ENCODE measurements at regions not wholly inside any gene's neighbourhood (a gene's known extent, or its start where the extent isn't known, plus 50 kb on each side); places are given as distances from the start of the nearest gene placed in this dataset.

DNA sequence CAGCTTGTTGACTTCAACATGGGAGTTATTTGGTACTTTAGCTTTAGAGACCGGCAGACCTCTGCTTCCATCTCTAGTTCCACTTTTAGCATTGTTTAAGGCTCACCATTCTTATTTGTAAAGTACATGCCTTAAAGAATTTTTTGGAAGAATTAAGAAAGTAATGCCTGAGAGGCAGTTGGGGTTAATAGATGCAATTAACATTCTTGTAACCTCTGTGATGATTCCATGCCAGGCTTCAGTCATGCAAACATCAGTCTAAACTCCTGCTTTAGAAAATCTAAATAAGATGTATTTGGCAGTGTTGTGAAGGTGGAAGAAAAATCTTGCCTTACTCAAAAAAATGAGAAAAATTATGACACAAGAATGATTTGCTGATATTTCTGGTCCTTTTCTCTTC, 79.9 kb upstream of the UBAC2 start:
- FAIRE-seq, result no peak
- DNase-seq (ENCODE audit: low spot score in 2 of 2), result no peak

- FAIRE-seq (no peak), DNase-seq (ENCODE audit: low spot score in 2 of 2) (no peak)
These were observed 78.5 kb upstream of the UBAC2 start for GRCh38 chr13:99122171-99122570.

DNA sequence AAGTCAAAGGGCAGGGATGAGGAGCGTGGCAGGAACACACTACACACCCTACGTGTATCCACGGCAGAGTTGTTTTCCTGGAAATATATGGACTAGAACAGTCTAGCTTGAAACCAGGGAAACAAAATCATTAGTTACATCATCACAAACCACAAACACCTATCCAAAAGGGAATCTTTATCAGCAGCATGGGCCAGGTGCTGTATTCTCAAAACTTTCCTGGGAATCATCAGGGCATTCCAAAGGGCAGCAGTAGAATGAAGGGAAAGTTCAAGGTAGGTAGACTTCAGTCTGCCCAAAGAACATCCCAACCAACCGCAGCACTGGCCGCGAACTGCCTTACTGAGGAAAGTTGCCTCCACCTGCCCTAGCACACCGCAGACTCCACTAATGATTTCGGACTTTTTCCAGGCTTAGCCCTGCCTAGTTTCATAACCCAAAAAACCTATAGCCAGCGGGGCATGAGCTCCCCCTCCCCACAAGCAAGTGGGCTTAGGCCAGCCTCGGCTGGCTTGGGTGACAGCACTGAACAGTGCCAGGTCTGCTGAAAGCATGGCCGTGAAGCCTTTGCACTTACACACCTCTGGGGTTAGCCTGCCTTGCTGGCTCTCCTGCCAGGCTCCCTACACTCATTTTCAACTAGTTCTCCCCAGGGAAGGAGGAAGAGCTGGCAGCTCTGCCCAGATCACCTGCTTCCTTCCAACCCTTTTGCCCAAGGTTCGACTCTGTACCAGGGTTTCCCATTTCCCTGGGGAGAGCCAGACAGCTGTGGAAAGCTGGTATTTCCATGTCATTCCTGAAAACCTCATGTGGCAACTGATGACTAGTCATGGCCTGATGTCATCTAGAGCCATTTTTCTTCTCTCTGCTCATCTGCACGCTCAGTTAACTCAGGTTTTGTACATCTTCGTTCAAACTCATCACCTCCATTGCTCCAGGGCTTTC, 77.3 kb upstream of the UBAC2 start:
- FAIRE-seq (no peak), DNase-seq (ENCODE audit: low spot score in 2 of 2) (no peak)

GRCh38 chr13:99124046-99124400, 76.6 kb upstream of the UBAC2 start:
- FAIRE-seq (no peak), DNase-seq (ENCODE audit: low spot score in 2 of 2) (no peak)

DNA sequence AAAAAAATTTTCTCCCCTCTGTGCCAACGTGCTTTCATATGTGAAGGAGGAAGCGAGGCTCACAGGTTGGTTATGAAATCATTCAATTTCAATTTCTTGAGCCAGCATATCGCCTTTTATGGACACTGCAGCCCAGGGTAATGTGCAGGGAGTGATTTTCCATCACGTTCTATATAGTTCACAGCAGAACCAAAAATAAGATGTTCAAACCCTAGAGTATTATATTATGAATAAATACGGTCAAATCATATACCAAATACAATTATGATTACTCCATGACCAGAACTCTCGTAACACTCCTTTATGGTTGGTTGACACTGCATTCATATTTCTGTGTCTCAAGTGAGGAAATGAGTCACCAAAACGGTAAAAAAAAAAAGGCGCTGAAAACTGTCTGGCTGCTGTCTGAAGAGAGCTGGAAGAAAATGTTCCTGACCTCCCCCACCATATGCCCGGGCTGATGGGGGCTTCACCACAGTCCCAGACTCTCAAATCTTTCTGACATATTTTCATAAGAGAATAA, 75.8 kb upstream of the UBAC2 start:
- FAIRE-seq, result no peak

DNA sequence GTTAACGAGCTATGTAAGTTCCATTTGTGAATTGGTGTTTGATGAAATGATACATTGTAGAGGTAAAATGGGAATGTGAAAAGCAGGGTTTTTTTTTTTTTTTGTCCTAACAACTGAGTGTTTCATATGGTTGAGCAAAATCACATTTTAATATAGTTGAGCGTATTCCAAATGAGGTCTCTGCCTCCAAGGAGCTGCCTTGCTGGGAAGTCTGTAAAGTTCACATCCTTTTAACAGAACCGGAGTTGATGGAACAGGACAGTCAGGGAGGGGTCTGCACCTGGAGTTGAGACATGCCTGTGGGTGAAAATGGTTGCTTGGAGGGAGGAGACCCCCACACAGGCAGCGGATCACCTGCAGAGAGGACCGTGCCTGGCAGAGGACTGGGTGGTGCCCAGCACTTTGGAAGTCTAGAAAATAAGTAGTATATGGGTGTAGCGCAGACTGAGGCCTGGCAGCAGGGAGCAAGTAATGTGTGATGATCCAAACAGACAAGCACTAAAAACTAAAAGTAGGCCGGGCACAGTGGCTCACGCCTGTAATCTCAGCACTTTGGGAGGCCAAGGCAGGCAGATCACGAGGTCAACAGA, 75.2 kb upstream of the UBAC2 start:
- FAIRE-seq (no peak), DNase-seq (ENCODE audit: low spot score in 2 of 2) (no peak)

More for the DNA sequence above, 75.8 kb upstream of the UBAC2 start:
- no peak for DNase-seq (ENCODE audit: low spot score in 2 of 2)

GRCh38 chr13:99126821-99127220, 73.8 kb upstream of the UBAC2 start:
- DNase-seq (ENCODE audit: low spot score in 2 of 2) (no peak), FAIRE-seq (no peak)

DNA sequence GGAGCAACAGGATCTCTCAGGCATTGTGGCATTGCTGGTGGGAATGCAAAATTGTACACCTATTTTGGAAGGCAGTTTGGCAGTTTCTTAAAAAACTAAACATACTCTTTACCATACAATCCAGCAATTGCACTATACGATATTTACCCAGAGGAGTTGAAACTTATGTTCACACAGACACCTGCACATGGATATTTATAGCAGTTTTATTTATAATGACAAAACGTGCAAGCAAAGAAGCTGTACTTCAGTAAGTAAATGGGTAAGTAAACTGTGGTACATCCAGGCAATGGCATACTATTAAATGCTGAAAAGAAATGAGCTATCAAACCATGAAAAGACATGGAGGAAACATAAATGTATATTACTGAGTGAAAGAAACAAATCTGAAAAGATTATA, 71.6 kb upstream of the UBAC2 start:
- DNase-seq (ENCODE audit: low spot score in 2 of 2) (no peak), FAIRE-seq (no peak)

DNA sequence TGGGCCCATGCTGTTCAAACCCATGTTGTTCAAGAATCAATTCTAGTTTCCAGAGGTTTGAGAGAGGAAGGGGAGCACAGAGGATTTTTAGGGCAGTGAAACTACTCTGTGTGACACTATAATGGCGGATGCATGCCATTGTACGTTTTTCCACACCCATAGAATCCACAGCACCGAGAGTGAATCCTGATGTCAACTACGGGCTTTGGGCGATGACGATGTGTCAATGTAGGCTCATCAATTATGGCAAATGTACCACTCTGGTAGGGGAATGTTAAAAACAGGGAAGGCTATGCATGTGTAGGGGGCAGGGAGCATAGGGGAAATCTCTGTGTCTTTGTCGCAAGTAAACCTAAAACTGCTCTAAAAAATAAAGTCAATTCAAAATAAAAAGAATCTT, 70.7 kb upstream of the UBAC2 start:
- no peak for DNase-seq (ENCODE audit: low spot score in 2 of 2)
- no peak for FAIRE-seq

DNA sequence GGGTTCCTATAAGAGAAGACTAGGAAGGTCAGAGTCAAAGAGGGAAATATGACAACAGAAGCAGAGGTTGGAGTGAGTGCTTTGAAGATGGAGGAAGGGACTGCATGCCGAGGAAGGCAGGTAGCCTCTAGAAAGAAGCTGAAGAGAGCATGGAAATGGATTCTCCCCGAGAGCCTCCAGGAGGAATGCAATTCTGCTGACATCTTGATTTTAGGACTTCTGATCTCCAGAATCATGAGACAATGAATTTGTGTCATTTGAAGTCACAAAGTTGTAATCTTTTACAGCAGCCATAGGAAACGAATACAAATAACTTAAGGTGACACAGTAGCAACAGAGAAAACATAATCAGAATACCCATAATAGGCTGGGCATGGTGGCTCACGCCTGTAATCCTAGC, 69.2 kb upstream of the UBAC2 start:
- no peak for DNase-seq (ENCODE audit: low spot score in 2 of 2)
- no peak for FAIRE-seq

DNA sequence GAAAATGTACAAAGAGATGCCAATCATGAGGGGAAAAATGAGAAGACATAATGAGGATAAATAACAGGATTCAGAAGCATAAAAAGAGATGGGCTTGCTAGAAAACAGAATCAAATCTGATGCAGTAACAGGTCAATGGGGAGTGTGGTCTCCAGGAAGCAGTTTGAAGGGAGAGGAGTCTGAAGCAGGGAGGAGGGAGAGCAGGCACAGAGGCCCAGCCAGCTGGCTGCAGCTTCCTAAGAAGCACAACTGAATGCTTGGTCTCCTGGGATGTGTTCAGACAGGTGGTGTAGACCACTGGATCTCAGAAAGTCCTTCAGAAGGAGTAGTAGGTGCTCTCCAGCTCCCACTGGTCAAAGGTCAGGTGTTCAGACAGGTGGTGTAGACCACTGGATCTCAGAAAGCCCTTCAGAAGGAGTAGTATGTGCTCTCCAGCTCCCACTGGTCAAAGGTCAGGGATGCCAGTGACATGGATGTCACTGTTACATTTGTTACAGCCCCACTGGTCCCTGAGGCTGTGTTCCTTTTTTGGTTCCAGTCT, 68.3 kb upstream of the UBAC2 start:
- DNase-seq (ENCODE audit: low spot score in 2 of 2) (no peak), FAIRE-seq (no peak)

- DNase-seq (ENCODE audit: low spot score in 2 of 2) (no peak), FAIRE-seq (no peak)
These were observed 67.4 kb upstream of the UBAC2 start for GRCh38 chr13:99133230-99133629.

DNA sequence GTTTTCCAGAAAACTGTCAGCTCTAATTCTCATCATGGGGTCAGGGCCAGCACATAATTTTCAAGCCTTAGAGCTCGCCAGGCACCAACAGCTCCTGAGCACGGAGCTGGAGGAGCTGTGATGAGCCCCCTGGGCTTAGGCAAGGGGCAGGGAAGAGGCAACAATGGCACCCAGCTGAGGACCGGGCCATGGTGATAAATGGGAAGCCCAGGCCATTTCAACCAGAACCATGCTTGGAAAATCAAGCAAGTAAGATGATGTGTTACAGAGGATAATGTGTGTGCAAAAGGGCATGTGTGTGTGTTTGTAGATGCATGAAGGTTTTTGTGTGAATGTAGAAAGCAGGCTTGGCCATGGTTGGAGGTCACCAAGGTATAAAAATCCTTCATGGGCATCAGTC, 66.8 kb upstream of the UBAC2 start:
- FAIRE-seq (no peak), DNase-seq (ENCODE audit: low spot score in 2 of 2) (no peak)

- FAIRE-seq (no peak), DNase-seq (ENCODE audit: low spot score in 2 of 2) (no peak)
These were observed 65.1 kb upstream of the UBAC2 start for GRCh38 chr13:99135591-99135990.

DNA sequence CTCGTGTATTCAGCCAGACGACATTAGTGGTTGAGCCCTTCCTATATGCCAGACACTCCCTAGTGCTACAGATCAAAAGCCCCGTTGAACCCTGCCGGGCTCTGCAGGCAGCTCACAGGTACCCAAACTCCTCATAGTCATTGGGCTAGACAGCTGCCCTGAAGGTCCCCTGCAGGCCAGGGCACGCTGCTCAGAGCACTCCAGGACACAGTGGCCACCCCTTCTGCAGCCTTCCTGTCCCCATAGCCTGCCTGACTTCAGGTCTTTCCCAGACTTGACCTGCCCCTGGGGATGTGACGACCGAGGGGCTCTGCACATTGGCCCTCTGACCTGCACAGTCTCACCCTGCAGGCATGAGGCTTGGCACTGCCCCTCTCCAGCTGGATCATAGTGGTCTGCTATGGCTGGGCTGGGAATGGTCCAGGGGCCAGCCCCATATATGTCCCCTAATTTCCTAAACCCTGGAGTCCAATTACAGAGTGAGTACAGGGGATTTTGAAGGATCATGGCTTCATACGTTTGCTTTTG, 64.2 kb upstream of the UBAC2 start:
- no peak for DNase-seq (ENCODE audit: low spot score in 2 of 2)
- no peak for FAIRE-seq

GRCh38 chr13:99140831-99141230, 59.8 kb upstream of the UBAC2 start:
- FAIRE-seq, result no peak

GRCh38 chr13:99143904-99144303, 56.8 kb upstream of the UBAC2 start:
- no peak for FAIRE-seq

More at GRCh38 chr13:99140831-99141230, 59.8 kb upstream of the UBAC2 start:
- no peak for DNase-seq (ENCODE audit: low spot score in 2 of 2)

DNA sequence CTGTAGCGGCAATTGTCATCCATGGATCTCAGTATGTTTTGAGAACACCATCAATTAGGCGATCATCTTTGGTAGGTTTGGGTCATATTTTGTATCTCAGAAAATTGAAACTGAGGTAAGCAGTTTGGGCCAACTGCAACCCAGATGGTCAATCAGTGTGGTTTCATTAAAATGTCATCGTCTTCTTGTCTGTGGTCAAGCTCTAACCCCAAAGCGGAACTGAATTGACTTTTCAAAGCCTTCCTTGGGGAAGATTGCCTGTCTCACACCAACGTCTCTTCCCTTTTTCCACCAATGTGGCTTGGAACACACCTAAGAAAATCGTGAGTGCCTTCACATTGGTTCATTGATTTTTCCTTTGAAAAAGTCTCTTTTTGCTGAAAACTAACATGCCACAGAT, 56.3 kb upstream of the UBAC2 start:
- FAIRE-seq (no peak), DNase-seq (ENCODE audit: low spot score in 2 of 2) (no peak)

More at GRCh38 chr13:99143904-99144303, 56.8 kb upstream of the UBAC2 start:
- DNase-seq (ENCODE audit: low spot score in 2 of 2), result no peak

DNA sequence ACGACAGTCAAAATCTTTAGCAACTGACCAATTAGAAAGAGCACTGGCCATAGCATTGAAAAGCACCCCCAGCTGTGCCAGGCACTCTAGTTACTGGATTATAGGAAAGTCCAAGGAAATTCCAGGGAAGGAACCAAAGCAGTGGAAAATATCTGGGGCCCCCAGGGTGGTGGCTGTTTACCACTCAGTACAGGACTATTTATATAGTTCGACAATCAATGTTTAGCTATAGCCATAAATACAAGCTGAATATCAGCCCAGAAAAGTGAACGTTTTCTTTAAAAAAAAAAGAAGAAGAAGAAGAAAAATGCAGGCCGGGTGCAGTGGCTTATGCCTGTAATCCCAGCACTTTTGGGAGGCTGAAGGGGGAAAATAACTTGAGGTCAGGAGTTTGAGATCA, 55.2 kb upstream of the UBAC2 start:
- no peak for FAIRE-seq
- no peak for DNase-seq (ENCODE audit: low spot score in 2 of 2)

DNA sequence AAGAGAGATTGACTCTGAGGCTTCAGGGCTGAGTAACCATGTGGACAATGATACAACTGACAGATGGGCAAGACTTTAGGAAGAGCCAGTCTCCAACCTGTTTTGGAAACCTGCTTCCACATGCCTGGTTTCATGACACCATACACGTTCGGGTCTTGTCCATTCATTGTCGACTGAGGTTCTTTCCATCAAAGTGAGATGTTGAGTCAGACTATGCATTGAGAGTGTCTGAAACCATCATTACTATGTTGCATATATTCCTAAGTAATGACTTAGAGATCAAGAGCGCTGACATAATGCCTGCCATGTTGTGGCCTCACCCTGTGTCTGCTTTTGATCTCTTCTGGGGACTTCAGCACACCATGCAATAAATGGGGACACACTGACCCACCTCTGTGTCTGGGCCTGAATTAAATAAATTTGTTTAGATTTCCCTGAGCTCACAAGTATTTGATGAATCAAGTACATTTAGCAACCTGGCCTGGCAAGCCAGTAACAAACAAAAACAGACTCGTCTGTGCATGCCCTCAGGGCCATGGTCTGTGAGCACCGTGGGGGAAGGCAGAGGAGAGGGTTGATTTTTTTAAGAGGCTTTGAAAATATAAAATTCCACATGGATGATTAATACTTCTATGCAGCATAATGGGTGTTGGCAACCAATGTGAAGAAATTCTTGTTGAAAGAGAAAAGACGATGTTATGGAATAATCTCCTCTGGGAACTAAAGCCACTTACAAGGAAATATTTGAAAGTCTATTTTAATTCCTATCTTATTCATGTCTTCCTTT, 49.9 kb upstream of the UBAC2 start:
- FAIRE-seq (no peak), DNase-seq (ENCODE audit: low spot score in 2 of 2) (no peak)

Data from frontal cortex (tissue), 3 donors.